AG04449 (cell line): ENCODE measurements at regions not wholly inside any gene's neighbourhood (a gene's known extent, or its start where the extent isn't known, plus 50 kb on each side); places are given as distances from the start of the nearest gene placed in this dataset.

Source experiments
- CTCF ChIA-PET: fragments of 350-600 bp; formaldehyde crosslinking; extraction: SDS; loops from one replicate; lab custom pipeline; 2021; ENCODE audit warnings: antibody characterized with exemption; lab: Yijun Ruan, JAX
- POLR2A ChIA-PET: fragments of 400-600, 350-600 bp; formaldehyde crosslinking; extraction: SDS; loops from one replicate; lab custom pipeline; 2020; ENCODE audit warnings: antibody characterized with exemption, inconsistent platforms; lab: Yijun Ruan, JAX
- DNase-seq: peaks from one replicate; pipeline ENCODE4 v3.0.0-alpha.2; 2010; ENCODE audit warnings: low read depth, low spot score
- H3K4me3 ChIP-seq: 2 replicates; pipeline ENCODE4 v1.5.1; 2011; ENCODE audit warnings: low read depth, mild to moderate bottlenecking, control low read depth, low read length
- TF ChIP-seq, protein P1 (sequence below): IDR thresholded peaks from one replicate; pipeline ENCODE4 v1.5.1; 2011; ENCODE audit warnings: mild to moderate bottlenecking, moderate library complexity, low read length, control low read depth, inconsistent platforms; ENCODE audit not compliant: insufficient read depth; ENCODE audit errors: missing control alignments

DNA sequence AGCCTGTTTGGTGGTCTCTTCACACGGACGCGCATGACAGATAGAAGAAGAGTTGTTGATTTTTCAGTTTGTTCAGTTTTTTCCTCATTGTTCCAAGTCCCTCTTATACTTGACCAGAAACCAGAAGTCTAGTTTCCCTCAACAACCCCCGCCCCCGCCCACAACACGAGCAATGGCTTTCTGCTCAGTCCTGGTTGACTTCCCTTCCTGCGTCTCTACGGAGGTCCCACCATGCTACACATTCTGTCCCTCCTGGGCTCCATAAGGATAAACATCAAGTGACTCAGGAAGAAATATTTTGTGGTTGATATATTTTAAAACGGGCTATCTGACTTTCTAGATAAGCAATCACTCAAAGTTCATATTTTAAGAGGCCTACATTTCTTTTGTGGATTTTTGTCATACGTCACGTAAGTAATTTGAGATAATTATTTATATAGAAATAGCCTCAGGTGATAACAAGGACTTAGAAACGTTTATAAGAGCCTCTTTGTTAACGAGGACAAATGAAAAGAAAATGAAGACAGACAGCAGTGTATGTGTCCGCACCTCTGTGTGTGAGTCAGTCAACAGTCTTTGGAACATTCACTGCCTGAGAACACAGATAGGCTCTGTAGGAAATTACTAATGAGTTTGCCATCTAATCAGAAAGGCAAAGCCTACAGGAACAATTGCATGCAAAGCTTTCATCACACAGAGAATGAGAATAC is 214.4 kb downstream of the RAP2A start:
- TF ChIP-seq, protein P1, sequence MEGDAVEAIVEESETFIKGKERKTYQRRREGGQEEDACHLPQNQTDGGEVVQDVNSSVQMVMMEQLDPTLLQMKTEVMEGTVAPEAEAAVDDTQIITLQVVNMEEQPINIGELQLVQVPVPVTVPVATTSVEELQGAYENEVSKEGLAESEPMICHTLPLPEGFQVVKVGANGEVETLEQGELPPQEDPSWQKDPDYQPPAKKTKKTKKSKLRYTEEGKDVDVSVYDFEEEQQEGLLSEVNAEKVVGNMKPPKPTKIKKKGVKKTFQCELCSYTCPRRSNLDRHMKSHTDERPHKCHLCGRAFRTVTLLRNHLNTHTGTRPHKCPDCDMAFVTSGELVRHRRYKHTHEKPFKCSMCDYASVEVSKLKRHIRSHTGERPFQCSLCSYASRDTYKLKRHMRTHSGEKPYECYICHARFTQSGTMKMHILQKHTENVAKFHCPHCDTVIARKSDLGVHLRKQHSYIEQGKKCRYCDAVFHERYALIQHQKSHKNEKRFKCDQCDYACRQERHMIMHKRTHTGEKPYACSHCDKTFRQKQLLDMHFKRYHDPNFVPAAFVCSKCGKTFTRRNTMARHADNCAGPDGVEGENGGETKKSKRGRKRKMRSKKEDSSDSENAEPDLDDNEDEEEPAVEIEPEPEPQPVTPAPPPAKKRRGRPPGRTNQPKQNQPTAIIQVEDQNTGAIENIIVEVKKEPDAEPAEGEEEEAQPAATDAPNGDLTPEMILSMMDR, result no peak
- POLR2A ChIA-PET, result no interaction called here
- DNase-seq, result no peak
- no peak overlapping the region for H3K4me3 ChIP-seq
- CTCF ChIA-PET, result no interaction called here

DNA sequence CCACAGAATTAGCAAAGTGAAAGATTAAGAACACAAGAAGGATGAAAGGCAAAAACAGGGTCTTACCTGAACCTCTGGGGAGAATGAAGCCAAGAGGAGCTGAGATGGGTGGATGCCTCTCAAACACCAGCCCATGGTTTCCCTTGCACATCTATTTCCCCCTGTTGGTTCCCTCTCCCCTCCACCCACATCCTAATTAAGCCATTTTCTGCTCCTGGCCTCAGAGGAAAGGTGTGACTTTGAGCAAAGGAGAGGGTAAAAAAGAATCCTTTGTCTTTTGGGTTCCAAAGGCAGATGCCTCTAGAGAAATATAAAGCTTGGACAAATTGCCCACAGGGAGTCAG is 214.9 kb downstream of the RAP2A start:
- ChIA-PET POLR2A (no interaction called here), CTCF (no interaction called here)
- TF ChIP-seq, protein P1, result no peak
- no peak for DNase-seq
- no peak overlapping the region for H3K4me3 ChIP-seq

DNA sequence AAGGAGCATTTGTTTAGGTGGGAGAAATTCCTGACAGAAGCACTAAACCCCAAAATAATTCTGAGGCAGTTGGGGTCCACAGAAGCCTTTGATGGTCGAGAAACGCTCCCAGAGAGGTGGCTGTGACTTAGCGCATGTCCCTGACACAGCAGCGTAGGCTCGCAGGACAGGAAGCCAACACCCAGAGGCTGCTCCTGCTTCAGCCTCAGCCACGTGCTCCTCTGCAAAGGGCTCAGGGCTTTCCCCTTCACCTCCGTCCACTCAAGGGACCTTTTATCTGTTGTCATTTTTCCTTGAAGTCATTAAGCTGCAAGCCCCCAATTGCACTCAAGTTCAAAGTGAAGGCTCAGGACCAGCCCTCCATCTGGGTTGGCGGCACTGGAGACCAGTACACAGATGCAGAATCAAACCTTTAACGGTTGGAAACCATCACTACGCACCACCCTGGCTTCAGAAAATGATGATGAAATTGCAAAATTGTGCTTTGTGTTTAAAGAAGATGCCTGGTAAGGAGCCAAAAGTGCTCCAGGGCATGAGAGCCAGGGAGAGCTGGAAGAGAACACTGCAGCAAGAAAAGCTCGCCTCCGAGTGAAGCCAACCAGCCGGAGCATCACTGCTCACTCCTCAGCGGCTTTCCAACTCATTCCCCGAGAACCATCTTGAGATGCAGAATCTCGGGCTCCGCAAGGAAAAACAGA is 219.6 kb downstream of the RAP2A start:
- DNase-seq, result no peak
- no peak overlapping the region for H3K4me3 ChIP-seq
- CTCF ChIA-PET, result no interaction called here
- TF ChIP-seq, protein P1, result no peak
- POLR2A ChIA-PET, result no interaction called here

DNA sequence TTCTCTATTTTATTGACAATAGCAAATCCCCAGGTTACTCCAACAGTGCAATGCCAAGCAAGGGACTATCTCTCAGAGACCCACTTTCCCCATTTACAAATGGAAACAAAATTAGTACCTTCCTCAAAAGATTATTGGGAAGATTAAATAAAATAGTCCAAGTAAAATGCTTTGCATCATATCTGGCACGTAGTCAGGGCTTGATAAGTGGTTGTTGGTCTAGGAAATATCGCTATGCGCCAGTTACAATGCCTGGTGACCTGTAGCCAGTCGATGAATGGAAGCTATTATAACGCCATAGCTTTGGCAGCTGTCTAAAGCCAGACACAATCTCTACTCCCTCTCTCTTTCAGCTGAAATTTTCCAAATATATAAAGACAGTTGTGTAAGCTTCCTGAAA is 220.3 kb downstream of the RAP2A start:
- no peak for DNase-seq
- TF ChIP-seq, protein P1, result no peak
- CTCF ChIA-PET, result no interaction called here
- POLR2A ChIA-PET, result no interaction called here
- no peak overlapping the region for H3K4me3 ChIP-seq

DNA sequence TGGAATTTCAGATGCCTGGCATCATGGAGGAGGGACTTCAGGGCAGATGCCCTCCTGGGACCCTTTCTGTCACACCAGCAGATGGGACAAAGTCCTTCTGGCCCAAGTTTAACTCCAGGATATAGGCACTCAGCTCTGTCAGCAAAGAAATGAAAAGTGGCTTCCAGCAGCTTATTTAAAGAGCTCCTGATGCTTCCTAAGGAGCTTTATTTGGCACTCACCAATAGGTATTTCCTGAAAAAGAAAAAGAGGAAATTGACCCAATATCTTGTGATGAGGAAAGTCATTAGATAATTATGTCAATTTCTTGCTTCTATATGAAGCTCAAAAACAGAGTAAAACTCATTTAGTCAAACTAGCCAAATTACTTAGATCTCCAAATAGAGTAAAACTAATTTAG is 224.6 kb downstream of the RAP2A start:
- TF ChIP-seq, protein P1, result no peak
- ChIA-PET CTCF (no interaction called here), POLR2A (no interaction called here)
- DNase-seq, result no peak
- H3K4me3 ChIP-seq, result no peak overlapping the region

DNA sequence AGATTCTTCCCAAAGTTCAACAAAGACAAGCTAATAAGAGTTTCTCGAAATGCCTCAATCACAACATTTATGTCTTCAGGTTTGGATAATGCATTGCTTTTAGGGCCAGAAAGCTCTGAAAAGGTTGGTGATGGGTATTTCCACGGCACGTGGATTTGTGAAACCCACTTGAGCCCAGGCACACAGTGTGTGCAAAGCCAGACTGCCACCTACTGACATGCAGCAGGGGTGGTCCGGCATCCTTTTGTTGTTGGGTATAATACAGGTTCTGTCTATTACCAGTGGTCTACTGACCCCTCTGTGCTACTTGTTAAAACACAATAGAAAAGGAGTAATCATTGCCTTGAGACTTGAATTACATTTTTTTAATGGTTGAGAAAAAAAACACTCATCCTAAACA is 225.6 kb downstream of the RAP2A start:
- DNase-seq, result no peak
- TF ChIP-seq, protein P1, result peak; percentile 17
- H3K4me3 ChIP-seq, result no peak overlapping the region
- ChIA-PET POLR2A (no interaction called here), CTCF (no interaction called here)
